HG03103 (cell line): ENCODE measurements at regions not wholly inside any gene's neighbourhood (a gene's known extent, or its start where the extent isn't known, plus 50 kb on each side); places are given as distances from the start of the nearest gene placed in this dataset.
"Not testable (repeated sequence)": the region's sequence is repeated elsewhere in the genome, so short reads cannot be mapped to it uniquely, and the experiment has no call there.

Experiments used
- ATAC-seq: cut with Tn5 transposase; IDR thresholded peaks from one replicate; pipeline ENCODE4 v1.9.1; 2021; ENCODE audit warnings: low read depth; ENCODE audit not compliant: unreplicated experiment

- no peak for ATAC-seq
These were observed 116.4 kb downstream of the SLC17A6 start for GRCh38 chr11:22454461-22455090.

DNA sequence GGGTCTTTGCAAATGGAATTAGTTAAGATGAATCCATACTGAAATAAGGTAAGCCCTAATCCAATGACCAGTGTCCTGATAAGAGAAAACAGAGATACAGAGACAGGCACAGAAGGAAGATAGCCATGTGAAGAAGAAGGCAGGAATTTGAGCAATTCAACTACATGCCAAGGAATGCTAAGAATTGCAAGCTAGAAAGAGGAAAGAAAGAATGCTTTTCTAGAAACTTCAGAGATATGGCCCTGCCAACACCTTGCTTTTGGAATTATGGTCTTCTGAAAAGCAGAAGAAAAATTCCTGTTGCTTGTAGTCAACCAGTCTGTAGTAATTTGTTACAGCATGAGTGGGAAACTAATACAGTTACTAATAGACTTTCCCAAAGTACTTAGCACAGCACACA, 111.3 kb downstream of the SLC17A6 start:
- no peak for ATAC-seq

DNA sequence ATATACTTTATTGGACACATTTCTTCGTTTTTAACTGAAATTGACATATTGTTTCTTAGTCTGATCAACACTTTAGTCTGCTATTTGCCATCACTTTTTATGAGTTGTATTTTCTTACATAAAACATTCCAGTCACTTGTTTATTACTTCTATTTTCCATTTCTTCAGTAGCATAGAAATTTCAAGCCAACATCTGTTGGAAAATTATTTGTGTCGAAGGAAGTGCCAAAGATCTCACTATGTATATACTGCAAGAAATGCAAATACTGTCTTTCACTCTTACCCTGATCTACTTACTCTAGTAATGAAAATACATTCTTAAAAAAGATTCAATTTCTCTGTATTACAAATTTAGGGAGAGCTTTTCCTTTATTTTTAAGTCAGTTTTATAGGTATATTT, 105.9 kb downstream of the SLC17A6 start:
- no peak for ATAC-seq

GRCh38 chr11:22441831-22442230, 103.7 kb downstream of the SLC17A6 start:
- ATAC-seq = no peak

- ATAC-seq = not testable (repeated sequence)
These were observed 97.4 kb downstream of the SLC17A6 start for GRCh38 chr11:22435582-22435981.

DNA sequence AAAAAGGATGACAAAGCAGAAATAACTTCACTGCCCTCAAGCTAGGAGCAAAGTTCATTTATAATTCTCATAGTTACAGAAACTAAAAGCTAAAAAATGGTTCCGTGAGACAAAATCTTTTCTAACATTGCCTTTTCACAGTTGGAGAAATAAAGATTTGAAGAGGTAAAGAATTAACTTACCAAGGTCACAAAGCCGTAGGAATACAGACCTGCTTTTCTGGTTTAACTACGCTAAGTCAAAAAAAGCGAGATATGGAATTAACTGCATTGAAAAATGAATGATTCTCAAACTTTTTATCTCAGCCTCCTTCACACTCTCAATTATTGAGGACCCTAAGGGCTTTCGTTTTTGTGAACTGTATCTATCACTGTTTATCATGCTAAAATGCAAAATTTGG, 95.3 kb downstream of the SLC17A6 start:
- ATAC-seq = no peak

DNA sequence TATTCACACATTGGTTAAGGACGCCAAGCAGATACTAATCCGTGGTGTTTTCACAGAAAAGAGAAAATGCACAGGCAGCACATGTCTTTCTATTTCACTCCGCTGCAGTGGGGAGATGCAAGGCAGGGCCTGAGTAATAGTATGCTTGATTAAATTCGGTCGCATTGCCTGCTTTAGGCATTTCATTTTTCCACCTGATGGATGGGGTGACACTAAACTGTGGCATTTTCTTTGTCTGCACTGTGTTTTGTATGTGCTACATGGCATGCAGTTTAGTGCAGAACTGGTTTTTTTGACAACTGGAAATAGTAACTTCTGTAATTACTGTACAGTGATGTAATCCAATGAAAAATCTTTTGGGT, 94.9 kb downstream of the SLC17A6 start:
- ATAC-seq = peak; percentile 27

DNA sequence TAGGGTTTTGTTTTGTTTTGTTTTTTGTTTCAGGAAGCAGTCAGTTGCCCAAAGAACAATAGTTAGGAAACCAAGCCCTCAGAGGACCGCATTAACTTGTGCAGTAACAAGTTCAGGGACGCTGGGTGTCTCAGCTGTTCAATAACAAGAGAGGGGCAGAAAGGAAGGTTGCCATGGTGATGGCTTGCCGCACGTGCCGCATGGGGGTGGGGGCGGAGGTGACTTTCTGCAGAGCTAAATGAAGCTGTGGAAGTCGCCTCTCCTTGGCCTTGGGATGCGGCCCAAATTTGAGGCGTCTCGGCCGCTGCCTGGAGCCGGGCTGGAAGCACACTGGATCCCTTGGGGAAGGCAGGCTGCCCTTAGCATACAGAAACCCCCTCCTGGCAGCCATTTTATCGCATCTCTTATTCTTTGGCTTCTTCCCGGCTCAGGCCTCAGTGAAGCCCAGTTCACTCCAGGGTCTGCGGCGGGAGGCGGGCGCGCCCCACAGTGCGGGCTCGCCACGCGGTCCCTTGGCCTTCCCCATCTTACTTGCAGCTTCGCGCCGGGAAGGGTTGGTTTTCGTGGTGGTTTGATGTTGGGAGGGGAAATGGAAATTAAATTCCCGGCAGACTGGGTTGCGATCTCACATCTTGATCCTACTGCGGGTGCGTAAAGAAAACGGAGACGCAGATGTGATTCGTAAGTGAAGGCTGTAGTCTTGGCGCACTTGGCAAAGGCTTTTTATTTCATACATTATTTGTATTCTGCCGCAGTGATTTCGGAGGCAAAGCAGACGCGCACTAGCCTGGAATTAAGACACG, 94.3 kb downstream of the SLC17A6 start:
- ATAC-seq = peak; percentile 69

GRCh38 chr11:22431106-22431505, 92.9 kb downstream of the SLC17A6 start:
- no peak for ATAC-seq

- no peak for ATAC-seq
These were observed 92.5 kb downstream of the SLC17A6 start for GRCh38 chr11:22430639-22431038.

GRCh38 chr11:22430141-22430541, 92.0 kb downstream of the SLC17A6 start:
- ATAC-seq = no peak
